Neural cell (in vitro differentiated cells): ENCODE measurements at regions not wholly inside any gene's neighbourhood (a gene's known extent, or its start where the extent isn't known, plus 50 kb on each side); places are given as distances from the start of the nearest gene placed in this dataset.

Source experiments
- POLR2AphosphoS5 ChIP-seq: IDR thresholded peaks from 2 replicates; pipeline ENCODE4 v1.6.1; 2012
- SMC3 ChIP-seq: fragments of 450-650 bp; conservative IDR thresholded peaks from 2 replicates; pipeline ENCODE4 v1.6.1; 2014; ENCODE audit warnings: antibody characterized with exemption, mild to moderate bottlenecking, moderate library complexity; ENCODE audit not compliant: poor library complexity
- TF ChIP-seq, protein P1 (sequence below): fragments of 450-650 bp; IDR thresholded peaks from 2 replicates; pipeline ENCODE4 v1.5.1; 2014; ENCODE audit warnings: antibody characterized with exemption, mild to moderate bottlenecking, moderate library complexity; ENCODE audit not compliant: poor library complexity, severe bottlenecking

DNA sequence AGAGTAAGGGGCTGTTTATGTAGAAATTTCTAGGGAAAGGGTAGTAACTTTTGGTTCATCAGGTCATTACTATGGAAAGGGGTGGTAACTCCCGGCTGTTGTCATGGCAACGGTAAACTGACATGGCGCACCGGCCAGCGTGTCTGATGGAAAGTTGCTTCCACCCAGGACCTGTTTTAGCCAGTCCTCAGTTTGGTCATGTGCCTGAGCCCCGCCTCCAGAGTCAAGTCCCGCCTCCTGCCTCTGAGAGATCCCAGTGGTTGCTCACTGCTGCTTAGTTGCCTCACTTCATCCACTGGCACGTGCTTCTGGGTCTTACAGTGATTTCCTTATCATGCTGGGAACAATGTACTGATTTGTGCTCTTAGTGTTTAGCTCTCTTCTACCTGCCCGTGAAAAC, 455.2 kb upstream of the ZNF507 start:
- TF ChIP-seq, protein P1, sequence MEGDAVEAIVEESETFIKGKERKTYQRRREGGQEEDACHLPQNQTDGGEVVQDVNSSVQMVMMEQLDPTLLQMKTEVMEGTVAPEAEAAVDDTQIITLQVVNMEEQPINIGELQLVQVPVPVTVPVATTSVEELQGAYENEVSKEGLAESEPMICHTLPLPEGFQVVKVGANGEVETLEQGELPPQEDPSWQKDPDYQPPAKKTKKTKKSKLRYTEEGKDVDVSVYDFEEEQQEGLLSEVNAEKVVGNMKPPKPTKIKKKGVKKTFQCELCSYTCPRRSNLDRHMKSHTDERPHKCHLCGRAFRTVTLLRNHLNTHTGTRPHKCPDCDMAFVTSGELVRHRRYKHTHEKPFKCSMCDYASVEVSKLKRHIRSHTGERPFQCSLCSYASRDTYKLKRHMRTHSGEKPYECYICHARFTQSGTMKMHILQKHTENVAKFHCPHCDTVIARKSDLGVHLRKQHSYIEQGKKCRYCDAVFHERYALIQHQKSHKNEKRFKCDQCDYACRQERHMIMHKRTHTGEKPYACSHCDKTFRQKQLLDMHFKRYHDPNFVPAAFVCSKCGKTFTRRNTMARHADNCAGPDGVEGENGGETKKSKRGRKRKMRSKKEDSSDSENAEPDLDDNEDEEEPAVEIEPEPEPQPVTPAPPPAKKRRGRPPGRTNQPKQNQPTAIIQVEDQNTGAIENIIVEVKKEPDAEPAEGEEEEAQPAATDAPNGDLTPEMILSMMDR: no peak
- TF ChIP-seq SMC3: no peak
- TF ChIP-seq POLR2AphosphoS5: no peak
